GM19023 (cell line): ENCODE measurements at regions not wholly inside any gene's neighbourhood (a gene's known extent, or its start where the extent isn't known, plus 50 kb on each side); places are given as distances from the start of the nearest gene placed in this dataset.
"Not testable (repeated sequence)": the region's sequence is repeated elsewhere in the genome, so short reads cannot be mapped to it uniquely, and the experiment has no call there.

Experiments used
- ATAC-seq: cut with Tn5 transposase; IDR thresholded peaks from one replicate; pipeline ENCODE4 v1.9.1; 2021; ENCODE audit warnings: mild to moderate bottlenecking, moderate library complexity; ENCODE audit not compliant: unreplicated experiment

GRCh38 chrX:769796-770195 lies 139.2 kb downstream of the SHOX start:
- ATAC-seq = no peak

- ATAC-seq = no peak
These were observed 138.0 kb downstream of the SHOX start for GRCh38 chrX:768596-768995.

- no peak for ATAC-seq
These were observed 128.3 kb downstream of the SHOX start for GRCh38 chrX:758917-759316.

GRCh38 chrX:750812-751211 lies 120.2 kb downstream of the SHOX start:
- no peak for ATAC-seq

- ATAC-seq = no peak
These were observed 119.7 kb downstream of the SHOX start for GRCh38 chrX:750263-750662.

- no peak for ATAC-seq
These were observed 116.6 kb downstream of the SHOX start for GRCh38 chrX:747176-747575.

- no peak for ATAC-seq
These were observed 109.0 kb downstream of the SHOX start for GRCh38 chrX:739611-740010.

GRCh38 chrX:737021-737420 lies 106.4 kb downstream of the SHOX start:
- ATAC-seq = not testable (repeated sequence)

- no peak for ATAC-seq
These were observed 103.8 kb downstream of the SHOX start for GRCh38 chrX:734362-734761.

GRCh38 chrX:733961-734360 lies 103.4 kb downstream of the SHOX start:
- no peak for ATAC-seq

- no peak for ATAC-seq
These were observed 99.2 kb downstream of the SHOX start for GRCh38 chrX:729583-730409.

- not testable (repeated sequence) for ATAC-seq
These were observed 98.5 kb downstream of the SHOX start for GRCh38 chrX:729101-729500.

GRCh38 chrX:728639-729038 lies 98.0 kb downstream of the SHOX start:
- ATAC-seq = not testable (repeated sequence)

GRCh38 chrX:727738-728621 lies 97.4 kb downstream of the SHOX start:
- no peak for ATAC-seq

GRCh38 chrX:725971-726370 lies 95.4 kb downstream of the SHOX start:
- ATAC-seq = no peak

GRCh38 chrX:724256-724655 lies 93.7 kb downstream of the SHOX start:
- no peak for ATAC-seq

- no peak for ATAC-seq
These were observed 93.2 kb downstream of the SHOX start for GRCh38 chrX:723781-724180.

- no peak for ATAC-seq
These were observed 90.8 kb downstream of the SHOX start for GRCh38 chrX:721354-721753.

- no peak for ATAC-seq
These were observed 90.2 kb downstream of the SHOX start for GRCh38 chrX:720825-721224.

GRCh38 chrX:720250-720649 lies 89.7 kb downstream of the SHOX start:
- ATAC-seq = no peak

- no peak for ATAC-seq
These were observed 85.5 kb downstream of the SHOX start for GRCh38 chrX:716136-716535.

GRCh38 chrX:714131-714530 lies 83.5 kb downstream of the SHOX start:
- no peak for ATAC-seq
